NCI-H446 (cell line): ENCODE measurements at regions not wholly inside any gene's neighbourhood (a gene's known extent, or its start where the extent isn't known, plus 50 kb on each side); places are given as distances from the start of the nearest gene placed in this dataset.

ENCODE experiments used
- DNase-seq, 2 experiments: peaks; one replicate each; lab custom pipeline; 2025; lab: John Stamatoyannopoulos, UW

DNA sequence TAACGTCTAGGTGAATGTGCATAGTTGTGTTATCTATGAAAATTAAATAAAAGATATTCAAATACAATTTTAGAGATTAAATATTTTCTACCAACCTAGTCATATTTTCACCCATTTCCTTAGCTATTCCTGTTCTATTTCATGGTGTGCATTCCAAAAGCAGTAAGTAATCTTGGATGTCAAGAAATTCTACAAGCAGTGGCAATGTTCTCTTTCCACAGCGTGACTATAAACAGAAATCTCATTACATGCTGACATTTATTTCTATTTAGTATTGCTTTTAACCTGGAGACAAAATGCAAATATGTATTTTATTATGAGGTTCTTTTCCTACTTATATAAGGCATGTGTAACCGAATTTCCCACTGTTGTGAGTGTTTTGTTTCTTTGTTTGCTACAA lies 510.0 kb downstream of the ACTL7B start:
- no peak for DNase-seq

DNA sequence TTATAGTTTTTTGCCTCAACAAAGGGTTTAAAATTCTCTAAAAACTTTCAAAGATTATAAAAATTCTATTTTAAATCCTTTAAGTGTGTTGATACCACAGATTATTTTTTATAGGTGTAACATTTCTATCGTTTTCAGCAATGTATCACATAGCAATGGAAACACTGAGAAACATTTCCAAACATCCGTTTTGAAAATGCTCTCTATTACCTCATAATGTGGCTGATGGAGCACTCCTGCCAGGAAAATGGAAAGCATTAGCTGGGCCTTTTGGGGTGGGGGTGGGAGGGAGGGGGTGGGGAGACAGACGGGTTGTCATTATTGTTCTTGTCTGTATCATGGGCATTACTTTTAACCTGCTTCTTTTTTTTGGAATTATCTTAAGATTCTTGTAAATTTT lies 516.5 kb downstream of the ACTL7B start:
- no peak for DNase-seq

DNA sequence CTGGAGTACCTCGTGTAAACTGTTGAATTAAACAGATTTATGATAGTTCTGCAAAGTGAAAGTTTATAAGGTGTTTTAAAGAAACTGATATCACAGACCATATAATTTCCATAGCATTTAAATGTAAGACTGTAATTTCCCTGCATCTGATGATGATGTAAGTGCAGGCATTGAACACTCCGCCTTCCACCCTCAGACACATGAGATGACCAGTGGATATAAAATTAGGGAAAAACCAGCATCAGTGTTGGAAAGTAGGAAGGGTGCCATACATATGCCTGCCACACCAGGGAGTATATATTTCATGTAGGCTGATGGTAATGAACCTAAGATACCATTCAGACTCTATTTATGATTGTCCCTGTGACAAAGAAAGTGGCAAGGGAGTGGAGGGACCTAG lies 519.2 kb downstream of the ACTL7B start:
- DNase-seq: no peak

DNA sequence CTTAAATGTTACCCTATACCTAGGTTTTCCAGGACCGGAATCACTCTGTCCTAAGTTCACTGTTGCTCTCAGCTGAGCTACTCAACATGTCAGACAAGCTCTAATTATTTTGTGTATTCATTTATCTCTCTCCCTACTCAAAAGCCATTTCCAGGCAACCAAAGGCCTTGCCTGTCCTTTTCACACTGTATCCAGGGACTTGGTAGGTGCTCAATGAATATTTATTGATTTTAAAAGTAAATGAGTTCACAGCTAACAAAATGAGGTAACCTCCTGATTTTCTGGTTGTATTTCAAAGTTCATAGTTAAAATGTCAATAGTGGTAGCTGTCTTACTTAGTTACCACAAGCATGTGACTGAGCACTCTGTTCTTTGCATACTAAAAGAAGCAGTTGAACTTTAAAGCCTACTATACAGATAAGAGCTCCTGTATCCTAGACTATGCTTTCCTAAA lies 522.2 kb downstream of the ACTL7B start:
- DNase-seq: no peak

DNA sequence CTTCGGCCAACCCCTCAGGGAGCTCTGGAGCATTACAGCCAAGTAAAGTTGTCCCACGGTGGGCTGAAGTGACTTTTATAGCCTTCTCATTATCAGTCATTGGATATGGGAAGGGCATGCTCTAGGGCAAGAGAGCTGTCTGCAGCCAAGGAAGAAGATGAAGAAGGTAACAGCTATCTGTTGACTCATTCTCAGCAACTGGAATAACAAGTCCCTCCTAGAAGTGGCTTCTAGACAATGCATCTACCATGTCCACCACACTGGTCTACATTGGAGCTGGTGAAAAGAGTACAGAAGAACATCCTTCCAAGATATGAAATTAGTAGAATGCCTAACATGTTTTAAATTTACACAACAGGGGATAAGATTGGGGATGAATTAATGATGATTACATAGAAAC lies 524.2 kb downstream of the ACTL7B start:
- no peak for DNase-seq

DNA sequence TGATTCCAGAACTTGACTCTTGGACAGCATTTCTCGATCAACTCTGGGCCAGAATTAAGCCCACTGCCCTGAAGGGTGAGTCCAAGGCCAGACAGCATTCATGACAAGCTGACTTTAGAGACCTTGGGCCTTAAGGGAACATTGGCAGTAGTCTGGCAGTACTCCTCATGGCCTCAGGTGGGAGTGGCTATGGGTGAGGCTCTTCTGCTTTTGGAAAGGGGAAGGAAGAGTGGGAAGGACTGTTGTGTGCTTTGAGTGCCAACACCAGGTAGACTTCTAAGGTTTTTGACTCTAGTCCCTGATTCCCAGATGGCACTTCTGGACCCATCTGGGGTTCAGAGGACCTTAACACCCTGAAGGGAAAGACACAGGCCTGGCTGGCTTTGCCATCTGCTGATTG lies 530.4 kb downstream of the ACTL7B start:
- DNase-seq: no peak

DNA sequence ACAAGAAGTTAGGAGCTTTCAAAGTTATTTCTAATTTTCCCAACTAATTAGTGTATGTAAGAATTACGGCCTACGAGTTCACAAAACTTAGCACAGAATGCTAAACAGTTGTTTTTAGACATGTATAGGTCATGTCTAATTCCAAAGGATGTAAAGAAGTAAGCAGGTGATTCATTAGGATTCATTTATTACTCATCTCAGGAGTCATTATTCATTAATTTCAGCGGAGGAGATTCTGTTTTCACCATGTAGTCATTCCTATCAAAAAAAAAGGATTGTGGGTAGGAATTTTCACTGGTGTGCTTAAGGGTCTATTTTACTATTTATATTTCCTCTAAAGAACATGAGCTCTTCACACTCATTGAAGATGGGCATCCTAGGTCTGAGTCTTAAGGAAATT lies 532.2 kb downstream of the ACTL7B start:
- no peak for DNase-seq

DNA sequence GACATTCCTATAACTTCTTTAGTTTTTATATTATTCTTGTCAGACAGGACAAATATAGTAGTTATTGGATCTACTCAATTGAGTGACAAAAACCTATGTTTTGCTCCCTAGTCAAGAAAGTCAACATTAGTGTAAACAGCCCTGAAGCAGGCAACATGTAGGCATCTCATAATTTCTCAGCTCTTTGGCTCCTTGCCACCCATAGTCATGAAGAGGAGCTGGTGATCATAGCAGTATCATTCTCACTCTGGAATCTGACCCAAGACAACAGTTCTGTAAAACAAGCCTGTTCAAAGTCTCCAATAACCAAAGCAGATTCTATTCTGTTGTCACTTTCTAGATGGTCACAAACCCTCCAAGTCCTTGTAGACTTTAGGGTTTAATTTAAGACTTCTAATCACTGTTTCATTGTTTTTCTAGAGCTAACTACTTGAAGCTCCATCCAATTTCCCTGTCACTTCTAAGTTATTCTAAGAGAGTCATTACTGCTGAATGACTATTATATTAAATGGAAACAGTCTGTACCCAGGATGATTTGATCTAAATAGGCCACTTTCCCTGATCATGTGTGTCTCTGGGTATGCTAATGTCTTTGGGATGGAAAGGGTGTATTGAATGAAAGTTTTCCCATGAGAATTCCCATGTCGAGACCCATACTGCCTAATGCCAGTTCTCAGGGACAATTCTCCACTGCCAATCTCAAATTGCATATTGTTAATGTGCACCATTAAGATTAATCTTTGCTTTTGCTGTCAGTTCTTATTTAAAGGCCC lies 533.3 kb downstream of the ACTL7B start:
- no peak for DNase-seq

DNA sequence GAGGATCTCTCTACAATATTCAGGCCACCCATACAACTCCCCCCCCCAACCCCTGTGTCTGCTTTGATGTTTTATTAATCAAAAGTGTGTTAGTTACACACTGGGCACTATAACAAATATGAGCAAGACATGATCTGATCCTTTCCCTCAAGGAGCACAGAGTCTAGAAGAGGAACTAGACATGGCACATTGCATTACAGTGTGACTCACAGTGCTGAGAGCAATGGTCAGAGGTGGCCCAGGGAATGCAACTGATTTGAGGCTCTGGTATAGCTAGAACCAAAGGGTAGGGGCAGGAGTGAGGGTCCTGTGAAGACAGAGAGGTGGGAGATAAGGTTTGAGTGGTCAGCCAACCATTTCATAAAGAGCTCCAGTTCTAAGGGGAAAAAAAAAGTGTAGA lies 539.2 kb downstream of the ACTL7B start:
- no peak for DNase-seq

DNA sequence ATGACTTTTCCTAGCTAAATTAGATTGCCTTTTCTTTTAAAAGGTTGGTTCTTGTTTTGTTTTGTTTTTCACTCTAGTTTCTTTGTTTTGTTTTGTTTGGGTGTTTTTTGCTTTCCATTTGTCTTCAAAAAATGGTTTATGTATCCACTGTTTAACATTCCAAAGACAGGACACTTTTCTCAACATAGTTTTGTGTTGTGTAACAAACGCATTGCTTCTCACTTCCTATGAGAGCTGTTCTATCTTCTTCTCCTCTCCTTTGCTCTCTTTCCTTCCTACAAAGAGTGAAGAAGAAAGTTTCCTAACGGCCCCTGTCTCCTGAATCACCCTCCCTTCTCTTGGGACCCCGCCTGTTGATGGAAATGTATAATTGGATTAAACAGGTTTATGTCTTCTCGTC lies 539.7 kb downstream of the ACTL7B start:
- DNase-seq: no peak

DNA sequence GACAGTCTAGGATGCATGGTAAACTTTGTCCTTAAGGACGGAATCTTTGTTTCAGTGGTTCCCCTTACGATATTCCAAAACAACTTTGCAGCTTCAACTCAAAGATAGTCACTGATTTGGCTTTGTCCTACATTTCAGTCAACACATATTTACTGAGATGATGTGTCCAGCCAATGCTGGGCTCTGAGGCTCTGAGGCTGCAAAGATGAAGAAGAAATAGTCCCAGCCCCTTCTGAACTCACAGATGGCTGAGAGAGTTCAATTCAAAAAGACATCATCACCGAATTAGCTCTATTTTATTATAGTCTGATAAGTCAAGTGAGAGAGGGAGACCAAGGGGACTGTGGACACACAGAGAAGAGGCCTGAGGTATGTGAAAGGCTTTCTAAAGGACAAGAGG lies 544.0 kb downstream of the ACTL7B start:
- DNase-seq: no peak

DNA sequence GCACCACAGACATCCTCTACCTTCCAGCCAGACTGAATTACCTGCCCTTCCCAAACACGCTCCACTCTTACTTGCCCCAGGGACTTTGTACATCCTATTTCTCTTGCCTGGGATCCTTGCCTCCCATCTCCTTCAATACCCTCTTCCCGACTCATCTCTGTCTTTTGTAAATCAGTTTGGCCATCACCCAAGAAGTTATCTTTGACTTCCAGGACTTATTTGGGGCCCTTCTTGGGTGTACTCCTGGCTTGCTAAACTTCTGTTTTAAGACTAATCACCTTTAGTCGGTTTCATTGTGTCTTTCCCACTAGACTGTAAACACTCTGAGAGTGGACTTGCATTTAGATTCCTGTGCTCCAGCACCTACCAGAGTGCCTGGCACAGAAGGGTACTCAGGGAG lies 545.6 kb downstream of the ACTL7B start:
- no peak for DNase-seq

DNA sequence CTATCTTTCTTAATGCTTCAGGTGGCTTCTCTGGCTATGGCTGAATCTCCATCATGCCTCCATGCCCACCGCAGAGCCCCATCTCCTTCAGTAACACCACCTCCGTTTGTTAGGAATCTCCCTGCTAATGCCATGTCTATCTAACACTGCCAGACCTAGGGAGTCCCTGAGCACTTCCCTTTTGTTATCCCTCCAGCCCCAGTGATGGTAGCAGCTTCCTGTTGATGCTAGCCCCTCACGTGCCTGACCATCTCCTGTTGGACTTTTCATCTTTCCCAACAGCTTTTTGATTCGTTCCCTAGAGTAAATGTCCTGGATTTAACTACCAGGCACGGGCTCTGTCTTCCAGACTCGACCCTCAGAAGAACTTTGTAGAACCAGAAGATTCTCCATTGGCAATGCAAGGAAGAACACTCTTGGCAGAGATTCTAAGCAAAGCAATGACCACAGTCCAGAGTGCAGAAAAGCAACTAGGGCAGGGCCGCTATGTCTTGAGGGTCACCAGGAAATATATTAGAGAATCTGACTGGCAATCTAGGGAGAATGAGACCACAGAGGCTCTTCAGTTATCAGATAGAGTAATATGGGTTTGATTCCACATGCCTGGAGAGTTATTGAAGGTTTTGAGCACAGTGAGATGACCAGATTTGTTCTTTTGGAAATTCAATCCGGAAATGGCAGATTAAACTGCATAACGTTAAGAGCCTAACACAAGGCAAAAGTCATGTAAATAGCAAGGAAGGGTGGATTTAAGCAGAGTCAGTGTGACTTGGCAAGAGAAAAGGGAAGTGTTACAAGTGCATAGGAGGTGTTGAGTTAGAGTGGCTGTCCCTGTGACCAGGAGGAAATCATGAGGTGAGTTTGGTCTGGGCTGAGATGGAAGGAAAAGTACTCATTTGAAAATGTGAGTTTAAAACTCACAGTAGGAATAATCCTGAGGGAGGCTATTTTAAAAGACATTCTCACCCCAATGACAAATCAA lies 555.2 kb downstream of the ACTL7B start:
- no peak for DNase-seq

DNA sequence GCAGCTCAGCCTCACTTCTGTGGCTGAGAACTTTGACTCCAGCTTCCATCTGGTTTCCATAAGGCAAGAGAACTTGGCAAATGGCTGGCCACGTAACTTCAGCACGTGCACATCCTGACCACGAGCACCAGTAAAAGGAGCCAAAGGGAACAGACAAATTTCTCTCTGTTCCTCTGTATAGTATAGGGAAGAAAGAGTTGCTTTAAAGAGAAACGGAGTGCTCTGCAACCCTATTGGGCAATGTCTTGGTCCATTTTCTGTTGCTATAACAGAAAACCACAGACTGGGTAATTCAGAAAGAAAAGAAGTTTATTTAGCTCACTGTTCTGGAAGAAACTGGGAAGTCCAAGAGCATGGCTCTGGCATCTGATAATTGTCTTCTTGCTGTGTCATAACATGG lies 558.7 kb downstream of the ACTL7B start:
- no peak for DNase-seq

DNA sequence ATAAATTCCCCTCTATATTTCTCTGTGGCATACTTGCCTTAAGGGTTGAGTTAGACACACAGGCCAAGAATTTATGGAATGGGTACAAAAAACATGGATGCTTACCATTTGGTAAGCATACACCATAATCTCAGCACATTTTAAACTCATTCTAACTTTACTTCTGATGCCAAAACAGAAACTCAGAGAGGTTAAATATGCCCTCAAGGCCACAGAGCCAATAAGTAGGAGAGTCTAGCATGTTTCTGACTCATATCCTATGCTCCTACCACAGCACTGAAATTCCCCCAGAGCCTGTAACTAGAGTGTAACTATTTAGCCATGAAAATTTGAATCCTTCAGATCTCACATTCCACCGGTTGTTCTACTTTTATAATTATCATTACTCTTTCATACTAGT lies 559.7 kb downstream of the ACTL7B start:
- DNase-seq: no peak

DNA sequence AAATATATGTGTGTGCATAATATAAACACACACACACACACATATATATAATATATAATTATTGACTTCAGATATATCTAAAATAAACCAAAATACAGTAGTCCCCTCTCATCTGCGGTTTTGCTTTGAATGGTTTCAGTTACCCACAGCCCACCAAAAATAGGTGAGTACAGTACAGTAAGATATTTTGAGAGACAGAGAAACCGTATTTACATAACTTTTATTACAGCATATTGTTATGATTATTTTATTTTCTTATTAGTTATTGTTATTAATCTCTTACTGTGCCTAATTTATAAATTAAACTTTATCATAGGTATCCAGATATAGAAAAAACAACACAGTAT lies 564.2 kb downstream of the ACTL7B start:
- DNase-seq: no peak

DNA sequence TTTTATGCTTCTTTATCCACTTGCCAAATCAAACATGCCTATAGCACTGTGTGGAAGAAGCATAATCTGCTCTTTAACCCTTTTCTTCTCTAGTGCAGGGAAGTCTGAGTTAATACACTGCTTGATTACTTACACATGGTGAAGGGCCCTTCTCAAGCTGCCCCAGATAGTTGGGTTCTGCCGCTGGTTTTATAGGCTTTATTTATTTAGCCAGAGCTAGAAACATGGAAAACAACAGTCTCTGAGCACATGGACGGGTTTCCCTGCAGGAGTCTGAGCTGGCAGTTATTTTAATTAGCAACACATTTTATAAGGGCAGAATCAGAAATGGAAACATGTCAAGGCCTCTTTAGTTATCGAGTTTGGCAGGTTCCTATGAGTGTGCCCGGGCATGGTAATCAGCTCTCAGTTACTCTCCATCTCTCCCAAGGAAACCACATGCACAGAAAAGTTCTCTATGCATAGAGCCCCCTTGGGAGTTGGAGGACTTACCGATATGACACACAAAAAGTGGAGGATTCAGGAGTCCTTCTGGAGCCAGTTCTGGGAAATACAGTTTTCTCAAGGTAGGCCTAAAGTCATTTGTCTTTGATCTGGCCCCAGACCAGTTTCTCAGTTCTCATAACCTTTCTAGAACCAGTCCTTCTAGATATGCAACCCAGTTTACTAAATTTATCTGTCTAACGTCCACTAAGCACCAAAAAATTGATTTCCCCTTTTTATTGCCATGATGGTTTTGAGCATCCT lies 564.8 kb downstream of the ACTL7B start:
- DNase-seq: no peak

DNA sequence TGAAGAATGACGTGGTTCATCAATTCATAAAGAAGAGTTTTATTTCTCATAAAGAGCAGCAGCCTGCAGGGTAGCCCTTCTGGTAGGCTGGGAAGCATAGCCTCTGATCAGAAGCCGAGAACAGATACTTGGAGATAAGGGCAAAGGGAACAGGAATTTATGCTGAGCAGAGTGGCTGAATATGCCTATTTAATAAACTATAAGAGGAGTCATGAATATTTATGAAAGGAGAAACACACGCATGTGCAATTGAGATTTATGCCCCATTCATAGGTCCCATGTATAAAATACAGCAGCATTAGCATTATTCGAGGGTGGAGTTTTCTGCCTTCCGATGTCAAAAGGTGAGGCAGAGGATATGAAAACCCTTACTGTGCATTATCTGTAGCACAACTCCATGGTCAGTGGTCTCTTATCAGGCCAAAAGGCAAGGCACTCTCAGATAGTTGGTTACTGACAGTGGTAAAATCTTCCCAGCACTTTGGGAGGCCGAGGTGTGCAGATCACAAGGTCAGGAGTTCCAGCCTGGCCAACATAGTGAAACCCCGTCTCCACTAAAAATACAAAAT lies 569.1 kb downstream of the ACTL7B start:
- DNase-seq: no peak

DNA sequence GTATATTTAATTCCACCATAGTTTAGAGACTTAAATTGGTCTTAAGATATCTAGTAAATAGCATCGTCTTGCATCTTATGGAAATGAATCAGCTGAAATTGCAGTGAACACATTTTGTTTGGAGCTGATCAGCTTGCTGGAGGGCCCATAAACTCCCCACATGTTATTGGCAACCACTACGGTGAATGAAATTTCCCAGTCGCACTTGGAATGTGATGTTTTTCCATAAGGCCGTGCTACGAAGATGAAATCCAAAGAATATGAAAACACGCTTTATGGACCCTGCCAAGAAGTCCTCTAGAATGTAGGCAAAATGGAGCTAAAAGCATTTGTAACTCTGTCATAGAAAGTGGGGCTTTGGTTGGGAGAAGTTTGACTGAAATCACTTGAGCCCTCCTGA lies 572.1 kb downstream of the ACTL7B start:
- no peak for DNase-seq

DNA sequence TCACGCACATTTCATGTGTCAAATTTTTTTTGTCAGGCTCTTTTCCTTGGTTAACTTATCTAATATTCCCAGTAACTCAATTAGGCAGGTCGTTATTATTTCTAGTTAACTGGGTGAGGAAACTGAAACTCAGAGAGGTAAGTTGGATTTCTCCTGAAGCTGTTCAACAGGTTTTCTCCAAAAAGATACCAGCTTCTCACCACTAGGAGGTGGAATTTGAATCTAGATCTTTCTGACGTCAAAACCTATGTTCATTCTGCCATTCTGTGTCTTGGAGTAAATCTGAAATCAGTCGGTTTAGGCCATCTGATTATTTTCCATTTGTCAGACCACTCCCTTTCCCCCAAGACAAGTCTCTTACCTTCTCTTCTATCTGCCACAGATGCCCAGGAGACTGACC lies 572.9 kb downstream of the ACTL7B start:
- DNase-seq: no peak

DNA sequence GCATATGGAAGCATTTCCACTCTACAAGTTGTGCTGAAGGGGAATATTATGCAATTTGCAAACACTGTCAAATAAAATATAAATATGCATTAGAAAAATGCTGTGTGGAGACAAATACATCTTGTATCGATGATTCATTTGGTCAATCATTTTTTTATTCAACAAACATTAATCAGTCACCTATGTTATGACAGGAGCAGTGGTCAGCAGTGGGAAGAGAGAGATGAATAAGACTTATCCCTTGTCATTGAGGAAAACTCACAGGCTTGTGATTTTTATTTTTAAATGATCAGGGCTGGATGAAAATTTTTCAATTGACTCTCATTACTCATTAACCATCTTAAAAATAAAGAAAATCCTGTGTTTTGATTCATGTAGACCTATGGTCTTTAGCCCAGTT lies 574.1 kb downstream of the ACTL7B start:
- no peak for DNase-seq

DNA sequence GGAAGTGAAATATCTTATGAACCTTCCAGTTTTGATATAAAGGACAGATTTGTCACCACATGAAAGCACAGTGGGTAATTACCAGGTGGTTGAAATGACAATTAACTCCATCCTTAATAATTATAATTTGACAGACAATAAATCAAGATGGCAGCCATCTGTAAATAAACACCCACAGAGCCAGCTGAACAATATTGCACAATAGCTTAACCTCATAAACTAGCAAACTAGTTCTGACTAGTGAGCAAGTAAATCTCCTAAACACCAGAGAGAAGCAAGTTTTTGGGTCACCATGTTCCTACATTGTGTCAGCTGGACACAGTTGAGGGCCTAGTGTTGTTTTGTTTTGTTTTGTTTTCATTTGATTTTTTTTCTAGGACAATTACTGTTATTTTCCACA lies 577.4 kb downstream of the ACTL7B start:
- no peak for DNase-seq
